Liver (tissue), 8 donors: ENCODE measurements at regions not wholly inside any gene's neighbourhood (a gene's known extent, or its start where the extent isn't known, plus 50 kb on each side); places are given as distances from the start of the nearest gene placed in this dataset.

Source experiments
- DNase-seq: peaks from one replicate; pipeline ENCODE4 v3.0.0-alpha.2; 2017; ENCODE audit warnings: low spot score
- H3K27ac ChIP-seq, 2 donors: one replicate each; pipeline ENCODE4 v1.7.0; 2013; ENCODE audit warnings: inconsistent platforms in 2 of 2, low read length in 2 of 2, control low read depth in 1 of 2, low read depth in 1 of 2, mild to moderate bottlenecking in 1 of 2
- H3K27me3 ChIP-seq, 4 donors: one replicate each; pipeline versions ENCODE4 v1.6.1 to v1.7.0; 2013; ENCODE audit warnings: low read length in 3 of 4, inconsistent platforms in 1 of 4, mild to moderate bottlenecking in 1 of 4, moderate library complexity in 1 of 4; ENCODE audit not compliant: control insufficient read depth in 4 of 4, insufficient read depth in 4 of 4
- H3K36me3 ChIP-seq, 4 donors: one replicate each; pipeline versions ENCODE4 v1.6.1 to v1.7.0; 2013; ENCODE audit warnings: low read length in 3 of 4, mild to moderate bottlenecking in 3 of 4, low read depth in 1 of 4, moderate library complexity in 1 of 4; ENCODE audit not compliant: control insufficient read depth in 4 of 4, insufficient read depth in 3 of 4
- H3K4me1 ChIP-seq, 4 donors: one replicate each; pipeline versions ENCODE4 v1.6.1 to v1.7.0; 2013; ENCODE audit warnings: low read length in 3 of 4, mild to moderate bottlenecking in 3 of 4, moderate library complexity in 1 of 4; ENCODE audit not compliant: control insufficient read depth in 4 of 4, insufficient read depth in 4 of 4
- H3K4me3 ChIP-seq, 3 donors: one replicate each; pipeline versions ENCODE4 v1.6.1 to v1.7.0; 2013; ENCODE audit warnings: low read length in 3 of 3, control low read depth in 1 of 3, low read depth in 1 of 3, mild to moderate bottlenecking in 1 of 3
- H3K9ac ChIP-seq, 2 donors: one replicate each; pipeline ENCODE4 v1.7.0; 2013; ENCODE audit warnings: low read length in 2 of 2, mild to moderate bottlenecking in 2 of 2, moderate library complexity in 2 of 2, control low read depth in 1 of 2, low read depth in 1 of 2
- H3K9me3 ChIP-seq, 4 donors: one replicate each; pipeline versions ENCODE4 v1.6.1 to v1.7.0; 2013; ENCODE audit warnings: low read length in 3 of 4; ENCODE audit not compliant: control insufficient read depth in 4 of 4
- ATF3 ChIP-seq: IDR thresholded peaks from 2 replicates; pipeline ENCODE4 v1.6.1; 2016; ENCODE audit warnings: antibody characterized with exemption
- CTCF ChIP-seq: fragments of 150-350 bp; IDR thresholded peaks from 2 replicates; pipeline ENCODE4 v1.5.1; 2017; ENCODE audit warnings: improper control_type of control experiment, low read depth, low read length; ENCODE audit not compliant: missing input control
- EGR1 ChIP-seq, 2 donors: IDR thresholded peaks; 2 replicates each; pipeline ENCODE4 v1.6.1; 2016 to 2018; ENCODE audit warnings: antibody characterized with exemption in 2 of 2, low read depth in 2 of 2
- FOXA1 ChIP-seq: IDR thresholded peaks from 2 replicates; pipeline ENCODE4 v1.6.1; 2016; ENCODE audit warnings: antibody characterized with exemption
- FOXA2 ChIP-seq: IDR thresholded peaks from 2 replicates; pipeline ENCODE4 v1.6.1; 2016; ENCODE audit warnings: antibody characterized with exemption
- GABPA ChIP-seq, 2 donors: IDR thresholded peaks in 1 of 2; conservative IDR thresholded peaks in 1 of 2; 2 replicates each; pipeline ENCODE4 v1.6.1; 2016; ENCODE audit warnings: antibody characterized with exemption in 2 of 2, mild to moderate bottlenecking in 1 of 2, moderate library complexity in 1 of 2
- HNF4A ChIP-seq, 2 donors: conservative IDR thresholded peaks; 2 replicates each; pipeline ENCODE4 v1.6.1; 2016; ENCODE audit warnings: antibody characterized with exemption in 2 of 2, mild to moderate bottlenecking in 2 of 2
- HNF4G ChIP-seq: IDR thresholded peaks from 2 replicates; pipeline ENCODE4 v1.6.1; 2016; ENCODE audit warnings: antibody characterized with exemption
- JUND ChIP-seq, 2 donors: IDR thresholded peaks; 2 replicates each; pipeline ENCODE4 v1.6.1; 2016; ENCODE audit warnings: antibody characterized with exemption in 2 of 2
- MAX ChIP-seq: IDR thresholded peaks from 2 replicates; pipeline ENCODE4 v1.6.1; 2016; ENCODE audit warnings: antibody characterized with exemption
- NR2F2 ChIP-seq: IDR thresholded peaks from 2 replicates; pipeline ENCODE4 v1.6.1; 2016; ENCODE audit warnings: antibody characterized with exemption
- RAD21 ChIP-seq, 2 donors: IDR thresholded peaks; 2 replicates each; pipeline ENCODE4 v1.6.1; 2016; ENCODE audit warnings: antibody characterized with exemption in 2 of 2, mild to moderate bottlenecking in 2 of 2
- REST ChIP-seq: IDR thresholded peaks from 2 replicates; pipeline ENCODE4 v1.6.1; 2016; ENCODE audit warnings: antibody characterized with exemption, mild to moderate bottlenecking
- RXRA ChIP-seq, 2 donors: IDR thresholded peaks; 2 replicates each; pipeline ENCODE4 v1.6.1; 2017 to 2018; ENCODE audit warnings: antibody characterized with exemption in 2 of 2, mild to moderate bottlenecking in 1 of 2
- SP1 ChIP-seq: IDR thresholded peaks from 2 replicates; pipeline ENCODE4 v1.6.1; 2018; ENCODE audit warnings: antibody characterized with exemption, mild to moderate bottlenecking
- TAF1 ChIP-seq: conservative IDR thresholded peaks from 2 replicates; pipeline ENCODE4 v1.6.1; 2016; ENCODE audit warnings: antibody characterized with exemption, mild to moderate bottlenecking
- YY1 ChIP-seq: IDR thresholded peaks from 2 replicates; pipeline ENCODE4 v1.6.1; 2016; ENCODE audit warnings: antibody characterized with exemption, mild to moderate bottlenecking
- WGBS: extraction: QIAGEN DNeasy Blood & Tissue Kit; methylation state at CpG from one replicate; pipeline ENCODE4 v1.1.7; 2013; 5-methylcytosine and 5-hydroxymethylcytosine counted together
- TF ChIP-seq, protein P1 (sequence below): IDR thresholded peaks from 2 replicates; pipeline ENCODE4 v1.6.1; 2016; ENCODE audit warnings: antibody characterized with exemption
- donor health status: healthy.
- donor health status: healthy.
- donor health status: healthy.
- donor health status: healthy.
- donor health status: healthy.

DNA sequence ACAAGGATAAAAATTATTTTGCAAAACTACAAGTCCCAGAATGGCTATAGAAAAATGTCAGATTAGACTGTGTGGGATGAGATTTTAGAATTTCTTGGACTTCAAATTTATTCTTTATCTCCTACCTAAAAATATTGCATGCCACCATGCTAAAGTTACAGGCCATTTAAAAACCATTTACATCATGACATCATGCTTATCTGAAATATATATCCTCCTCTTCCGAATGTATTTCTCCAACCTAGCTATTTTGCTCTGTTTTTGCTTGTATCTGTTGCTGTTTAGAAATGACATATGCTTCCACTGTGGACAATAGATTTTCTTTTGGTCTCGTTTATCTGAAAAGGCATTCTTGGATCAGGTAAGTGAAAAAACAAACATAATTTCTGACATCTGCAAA lies 471.7 kb downstream of the LRFN5 start:
- WGBS, result 45% methylated on average over 2 of the region's 2 CpGs
- H3K36me3 ChIP-seq, result no peaks in the 10 kb centered on the region
- H3K27me3 ChIP-seq, result no peaks in the 10 kb centered on the region
- DNase-seq, result no peak
- no peaks in the 10 kb centered on the region for H3K4me1 ChIP-seq
- no peak overlapping the region for H3K27ac ChIP-seq
- no peak overlapping the region for H3K9ac ChIP-seq
- no peaks in the 10 kb centered on the region for H3K9me3 ChIP-seq
- TF ChIP-seq NR2F2 (no peak), FOXA1 (no peak), FOXA2 (no peak)
- no peak overlapping the region for H3K4me3 ChIP-seq

DNA sequence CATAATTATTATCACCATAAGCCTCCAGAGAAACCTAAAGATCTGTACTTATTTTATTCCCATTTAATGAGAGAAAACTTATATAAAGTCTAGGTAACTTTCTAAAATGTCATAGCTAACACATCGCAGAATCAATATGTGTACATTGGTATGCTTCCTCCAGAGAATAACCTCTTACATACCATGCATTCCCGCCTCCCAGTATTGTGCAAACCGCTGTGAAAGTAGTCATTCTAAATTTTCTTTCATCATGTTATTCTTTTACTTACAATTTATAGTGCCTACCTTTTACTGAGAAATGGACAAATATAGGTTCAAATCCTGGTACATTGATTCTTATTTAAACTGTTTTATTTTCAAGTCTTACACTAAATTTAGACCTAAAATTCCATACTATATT lies 463.4 kb downstream of the LRFN5 start:
- Histone ChIP-seq H3K36me3 (no peaks in the 10 kb centered on the region), H3K9me3 (no peaks in the 10 kb centered on the region), H3K4me1 (no peaks in the 10 kb centered on the region), H3K4me3 (no peak overlapping the region), H3K9ac (no peak overlapping the region), H3K27ac (no peak overlapping the region), H3K27me3 (no peaks in the 10 kb centered on the region)
- DNase-seq, result no peak
- WGBS, result 78% methylated on average over 3 of the region's 3 CpGs
- no peak for TF ChIP-seq FOXA2
- TF ChIP-seq SP1, result no peak
- no peak for TF ChIP-seq HNF4A (conservative IDR thresholded peaks at IDR 0.05)
- no peak for TF ChIP-seq MAX
- no peak for TF ChIP-seq ATF3
- no peak for TF ChIP-seq TAF1
- no peak for TF ChIP-seq RAD21 (IDR thresholded peaks at IDR 0.05)
- TF ChIP-seq GABPA (IDR thresholded peaks at IDR 0.05 in 1 of 2, conservative IDR thresholded peaks at IDR 0.05 in 1 of 2), result no peak
- TF ChIP-seq, protein P1, sequence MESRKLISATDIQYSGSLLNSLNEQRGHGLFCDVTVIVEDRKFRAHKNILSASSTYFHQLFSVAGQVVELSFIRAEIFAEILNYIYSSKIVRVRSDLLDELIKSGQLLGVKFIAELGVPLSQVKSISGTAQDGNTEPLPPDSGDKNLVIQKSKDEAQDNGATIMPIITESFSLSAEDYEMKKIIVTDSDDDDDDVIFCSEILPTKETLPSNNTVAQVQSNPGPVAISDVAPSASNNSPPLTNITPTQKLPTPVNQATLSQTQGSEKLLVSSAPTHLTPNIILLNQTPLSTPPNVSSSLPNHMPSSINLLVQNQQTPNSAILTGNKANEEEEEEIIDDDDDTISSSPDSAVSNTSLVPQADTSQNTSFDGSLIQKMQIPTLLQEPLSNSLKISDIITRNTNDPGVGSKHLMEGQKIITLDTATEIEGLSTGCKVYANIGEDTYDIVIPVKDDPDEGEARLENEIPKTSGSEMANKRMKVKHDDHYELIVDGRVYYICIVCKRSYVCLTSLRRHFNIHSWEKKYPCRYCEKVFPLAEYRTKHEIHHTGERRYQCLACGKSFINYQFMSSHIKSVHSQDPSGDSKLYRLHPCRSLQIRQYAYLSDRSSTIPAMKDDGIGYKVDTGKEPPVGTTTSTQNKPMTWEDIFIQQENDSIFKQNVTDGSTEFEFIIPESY, result no peak
- no peak for TF ChIP-seq FOXA1
- no peak for TF ChIP-seq EGR1 (IDR thresholded peaks at IDR 0.05; ENCODE audit: low read depth in 2 of 2)
- no peak for TF ChIP-seq HNF4G
- TF ChIP-seq CTCF, result no peak
- TF ChIP-seq JUND (IDR thresholded peaks at IDR 0.05), result no peak
- no peak for TF ChIP-seq RXRA (IDR thresholded peaks at IDR 0.05)
- TF ChIP-seq YY1, result no peak
- no peak for TF ChIP-seq NR2F2
- no peak for TF ChIP-seq REST
